Activated naive CD4-positive, alpha-beta T cell treated with anti-CD3 and anti-CD28 coated beads, Interleukin-2, amount 10 ng/mL, durations not matched to agents 7 days and 5 days (primary cell): ENCODE measurements at regions not wholly inside any gene's neighbourhood (a gene's known extent, or its start where the extent isn't known, plus 50 kb on each side); places are given as distances from the start of the nearest gene placed in this dataset.

Experiments used
- CTCF ChIA-PET: fragments of 350-600 bp; sonication (Branson Sonifier 250); formaldehyde crosslinking; loops from one replicate; lab custom pipeline; 2021; ENCODE audit warnings: antibody characterized with exemption; lab: Charles Lee
- DNase-seq: peaks from one replicate; pipeline ENCODE4 v3.0.0-alpha.2; 2020
- H3K27ac Mint-ChIP-seq: one replicate; pipeline ENCODE4 v1.8.0; 2021; ENCODE audit warnings: mild to moderate bottlenecking, moderate library complexity, mixed read lengths
- H3K27me3 Mint-ChIP-seq: one replicate; pipeline ENCODE4 v1.8.0; 2021; ENCODE audit warnings: mild to moderate bottlenecking, mixed read lengths
- H3K36me3 Mint-ChIP-seq: one replicate; pipeline ENCODE4 v1.8.0; 2021; ENCODE audit warnings: mixed read lengths
- H3K4me1 Mint-ChIP-seq: one replicate; pipeline ENCODE4 v1.8.0; 2021; ENCODE audit warnings: mixed read lengths
- H3K4me3 Mint-ChIP-seq: one replicate; pipeline ENCODE4 v1.8.0; 2021; ENCODE audit warnings: mild to moderate bottlenecking, moderate library complexity, mixed read lengths
- H3K9me3 Mint-ChIP-seq: one replicate; pipeline ENCODE4 v1.8.0; 2021; ENCODE audit warnings: mixed read lengths

- Mint-ChIP-seq H3K9me3 (peaks cover 2% of the 10 kb centered on the region), H3K27me3 (peaks cover 10% of the 10 kb centered on the region), H3K4me3 (no peak overlapping the region), H3K36me3 (peaks cover 2% of the 10 kb centered on the region), H3K4me1 (peaks cover 15% of the 10 kb centered on the region), H3K27ac (no peak overlapping the region)
- no peak for DNase-seq
- CTCF ChIA-PET: no interaction called here
Measured at GRCh38 chr2:147450661-147451510, 393.9 kb upstream of the ACVR2A start.

DNA sequence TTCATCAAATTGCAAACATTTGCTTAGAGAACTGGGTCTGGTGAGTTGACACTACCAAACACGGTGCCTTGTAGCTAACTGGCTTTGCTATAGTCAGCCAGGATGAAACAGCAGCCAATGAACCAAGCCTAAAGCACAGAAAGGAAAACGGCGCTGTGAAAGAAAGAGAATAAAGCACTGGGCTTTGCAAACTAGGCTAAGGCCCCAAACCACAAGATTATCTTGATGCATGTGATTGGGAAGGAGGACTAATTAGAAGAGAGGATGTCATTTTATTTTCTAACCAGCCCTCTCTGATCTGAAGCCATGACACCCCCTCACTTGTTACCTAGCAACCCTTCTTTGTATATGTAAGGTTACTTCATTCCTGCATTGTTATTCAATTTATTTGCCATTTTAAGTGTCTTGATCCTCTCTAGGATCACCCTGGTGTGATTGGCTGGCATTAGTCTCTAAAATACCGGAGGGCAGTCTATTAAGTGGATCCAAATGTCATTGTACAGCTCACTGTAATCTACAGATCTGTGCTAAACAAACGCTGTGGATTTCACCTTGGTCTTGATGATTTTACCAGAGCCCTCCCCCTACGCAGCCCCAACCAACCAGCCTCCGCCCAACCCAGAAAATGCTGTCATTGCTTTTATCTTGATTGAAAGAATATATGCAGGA, 395.4 kb upstream of the ACVR2A start:
- Mint-ChIP-seq H3K4me1 (peaks cover 15% of the 10 kb centered on the region), H3K27me3 (peaks cover 10% of the 10 kb centered on the region), H3K36me3 (peaks cover 2% of the 10 kb centered on the region), H3K27ac (no peak overlapping the region), H3K4me3 (no peak overlapping the region), H3K9me3 (peaks cover 5% of the 10 kb centered on the region)
- CTCF ChIA-PET: no interaction called here
- no peak for DNase-seq

DNA sequence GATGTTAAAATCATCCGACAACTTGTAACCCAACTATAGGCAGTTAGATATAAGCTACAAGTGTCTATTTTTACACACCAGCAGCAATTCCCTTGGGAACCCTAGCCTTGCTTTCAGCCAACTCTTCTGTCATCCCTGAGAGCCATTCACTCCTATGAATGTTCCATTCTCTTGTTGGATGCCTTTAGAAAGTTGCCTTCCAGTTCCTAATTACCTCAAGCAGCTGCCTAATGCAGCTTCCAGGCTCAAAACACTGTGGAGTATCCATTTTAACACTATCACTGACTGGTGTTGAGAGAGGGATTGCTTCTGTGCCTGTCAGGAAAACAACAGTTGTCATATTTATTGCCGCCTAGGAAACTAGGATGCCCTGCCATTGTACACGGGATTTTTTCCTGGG, 402.0 kb upstream of the ACVR2A start:
- CTCF ChIA-PET: no interaction called here
- no peak overlapping the region for H3K27ac Mint-ChIP-seq
- DNase-seq: no peak
- H3K27me3 Mint-ChIP-seq: no peaks in the 10 kb centered on the region
- H3K4me1 Mint-ChIP-seq: no peaks in the 10 kb centered on the region
- peaks cover 10% of the 10 kb centered on the region for H3K9me3 Mint-ChIP-seq
- H3K4me3 Mint-ChIP-seq: no peak overlapping the region
- no peaks in the 10 kb centered on the region for H3K36me3 Mint-ChIP-seq

DNA sequence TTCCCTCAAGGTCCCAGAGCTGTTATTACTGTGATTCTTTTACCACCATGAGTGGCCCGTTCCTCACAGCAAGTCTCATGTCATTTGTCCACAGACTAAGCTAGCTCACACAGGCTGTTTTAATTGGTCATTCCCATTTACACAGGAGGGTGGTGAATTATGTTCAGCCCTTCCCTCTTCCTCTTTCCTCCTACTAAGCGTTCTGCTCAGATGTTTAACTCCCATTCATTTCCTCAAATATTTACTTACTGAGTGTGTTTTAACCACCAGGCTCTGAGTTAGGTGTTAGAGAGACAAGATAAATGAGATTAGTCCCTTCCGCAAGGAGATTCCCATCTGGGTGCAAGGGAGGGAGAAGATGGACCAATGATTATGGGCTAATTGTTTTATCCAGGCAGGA, 403.6 kb upstream of the ACVR2A start:
- peaks cover 2% of the 10 kb centered on the region for H3K4me1 Mint-ChIP-seq
- no peaks in the 10 kb centered on the region for H3K36me3 Mint-ChIP-seq
- CTCF ChIA-PET: no interaction called here
- no peak for DNase-seq
- H3K27ac Mint-ChIP-seq: no peak overlapping the region
- no peaks in the 10 kb centered on the region for H3K27me3 Mint-ChIP-seq
- peaks cover 10% of the 10 kb centered on the region for H3K9me3 Mint-ChIP-seq
- H3K4me3 Mint-ChIP-seq: no peak overlapping the region

DNA sequence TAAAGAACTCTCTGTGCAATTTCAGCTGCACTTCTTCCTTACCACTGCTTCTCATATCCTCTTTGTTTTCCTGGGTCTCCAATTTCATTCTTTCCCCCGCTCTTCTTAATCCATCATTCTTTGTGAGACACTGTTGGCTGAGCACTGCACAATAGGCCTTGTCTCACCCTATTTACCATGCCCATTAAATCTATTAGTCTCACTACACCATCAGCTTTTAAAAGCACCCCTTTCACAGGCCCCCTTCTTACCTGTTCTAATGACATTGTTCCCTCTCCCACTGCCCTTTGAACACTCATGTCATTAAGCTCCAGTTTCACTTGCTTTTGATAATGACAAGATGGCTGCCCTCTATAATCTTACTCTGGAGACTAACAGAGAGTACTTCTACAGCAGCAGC, 404.1 kb upstream of the ACVR2A start:
- H3K27me3 Mint-ChIP-seq: no peaks in the 10 kb centered on the region

GRCh38 chr2:147439986-147440385, 404.8 kb upstream of the ACVR2A start:
- Mint-ChIP-seq H3K9me3 (peaks cover 4% of the 10 kb centered on the region), H3K27ac (no peak overlapping the region), H3K27me3 (no peaks in the 10 kb centered on the region), H3K4me1 (peaks cover 2% of the 10 kb centered on the region), H3K36me3 (no peaks in the 10 kb centered on the region), H3K4me3 (no peak overlapping the region)
- CTCF ChIA-PET: no interaction called here
- no peak for DNase-seq

More for the DNA sequence above, 404.1 kb upstream of the ACVR2A start:
- H3K4me1 Mint-ChIP-seq: peaks cover 2% of the 10 kb centered on the region
- H3K36me3 Mint-ChIP-seq: no peaks in the 10 kb centered on the region
- peaks cover 7% of the 10 kb centered on the region for H3K9me3 Mint-ChIP-seq
- H3K4me3 Mint-ChIP-seq: no peak overlapping the region
- no peak for DNase-seq
- H3K27ac Mint-ChIP-seq: no peak overlapping the region
- CTCF ChIA-PET: no interaction called here

DNA sequence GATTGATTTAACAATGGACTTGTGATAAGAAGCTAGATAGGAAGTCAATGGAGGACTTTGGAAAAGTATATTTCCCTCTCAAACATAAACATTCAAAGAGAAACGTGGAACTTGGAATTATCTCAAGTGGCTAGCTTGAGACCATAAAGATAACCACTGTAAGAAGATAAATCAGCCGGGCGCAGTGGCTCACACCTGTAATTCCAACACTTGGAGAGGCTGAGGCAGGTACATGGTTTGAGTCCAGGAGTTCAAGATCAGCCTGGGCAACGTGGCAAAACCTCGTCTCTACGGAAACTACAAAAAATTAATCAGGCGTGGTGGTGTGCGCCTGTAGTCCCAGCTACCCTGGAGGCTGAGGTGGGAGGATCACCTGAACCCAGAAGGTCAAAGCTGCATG, 405.9 kb upstream of the ACVR2A start:
- no peak overlapping the region for H3K27ac Mint-ChIP-seq
- CTCF ChIA-PET: no interaction called here
- no peak overlapping the region for H3K4me3 Mint-ChIP-seq
- peaks cover 4% of the 10 kb centered on the region for H3K9me3 Mint-ChIP-seq
- H3K27me3 Mint-ChIP-seq: no peaks in the 10 kb centered on the region
- no peak for DNase-seq
- no peaks in the 10 kb centered on the region for H3K36me3 Mint-ChIP-seq
- H3K4me1 Mint-ChIP-seq: peaks cover 2% of the 10 kb centered on the region

DNA sequence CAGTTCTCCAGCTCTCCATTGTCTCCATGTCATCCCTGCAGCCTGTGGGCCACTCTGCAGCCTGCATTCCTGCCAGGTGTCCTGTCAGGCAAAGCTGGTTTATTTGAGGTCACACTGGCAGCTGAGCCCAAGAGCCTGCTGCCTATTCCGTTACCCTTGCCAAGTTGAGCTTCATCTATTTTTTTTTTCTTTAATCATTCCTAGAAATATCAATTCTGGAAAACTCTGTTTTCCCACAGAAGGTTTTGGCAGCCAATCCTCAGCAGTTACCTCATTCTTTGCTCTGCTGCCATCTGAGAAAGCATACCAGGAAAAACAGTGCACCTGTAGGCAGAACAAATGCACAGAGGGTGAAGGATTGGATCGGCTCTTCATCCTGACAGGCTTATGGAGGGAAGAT, 411.0 kb upstream of the ACVR2A start:
- peaks cover 1% of the 10 kb centered on the region for H3K36me3 Mint-ChIP-seq
- peaks cover 4% of the 10 kb centered on the region for H3K4me1 Mint-ChIP-seq
- H3K27ac Mint-ChIP-seq: no peak overlapping the region
- CTCF ChIA-PET: no interaction called here
- no peaks in the 10 kb centered on the region for H3K27me3 Mint-ChIP-seq
- no peak for DNase-seq
- no peak overlapping the region for H3K4me3 Mint-ChIP-seq
- peaks cover 2% of the 10 kb centered on the region for H3K9me3 Mint-ChIP-seq

DNA sequence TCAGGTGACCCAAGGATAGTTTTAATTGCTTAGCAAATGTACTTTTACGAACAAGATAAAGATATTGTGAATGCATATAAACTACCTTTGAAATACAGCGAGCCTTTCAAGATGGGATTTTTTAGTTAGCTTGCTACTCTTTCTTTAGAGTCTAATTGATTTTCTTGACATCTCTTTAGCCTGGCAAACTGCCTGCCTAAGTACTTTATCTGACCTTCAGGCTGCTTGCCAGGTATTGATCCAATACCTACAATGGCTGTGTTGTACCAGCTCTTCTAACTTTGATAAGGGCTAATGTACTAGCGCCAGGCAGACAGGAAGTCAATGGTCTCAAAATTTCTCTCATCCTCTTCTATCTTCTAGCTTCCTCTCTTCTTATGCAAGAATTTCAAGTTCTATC, 414.4 kb upstream of the ACVR2A start:
- Mint-ChIP-seq H3K36me3 (peaks cover 1% of the 10 kb centered on the region), H3K4me1 (peaks cover 2% of the 10 kb centered on the region), H3K9me3 (peaks cover 2% of the 10 kb centered on the region), H3K4me3 (no peak overlapping the region), H3K27me3 (no peaks in the 10 kb centered on the region), H3K27ac (no peak overlapping the region)
- no peak for DNase-seq
- CTCF ChIA-PET: interaction anchor here (0.6 kb wide), 1 partner anchor 365 kb away, joined by 3 read pairs; no protein-coding TSS in a partner anchor

GRCh38 chr2:147428120-147428747, 416.6 kb upstream of the ACVR2A start:
- Mint-ChIP-seq H3K27me3 (no peaks in the 10 kb centered on the region), H3K4me1 (peaks cover 2% of the 10 kb centered on the region), H3K4me3 (no peak overlapping the region), H3K9me3 (peaks cover 2% of the 10 kb centered on the region), H3K36me3 (peaks cover 1% of the 10 kb centered on the region), H3K27ac (no peak overlapping the region)
- CTCF ChIA-PET: interaction anchor here (0.6 kb wide), 1 partner anchor 769 kb away, joined by 3 read pairs; no protein-coding TSS in a partner anchor
- DNase-seq: no peak

- Mint-ChIP-seq H3K4me1 (peaks cover 4% of the 10 kb centered on the region), H3K4me3 (no peak overlapping the region), H3K9me3 (peaks cover 2% of the 10 kb centered on the region), H3K27me3 (no peaks in the 10 kb centered on the region), H3K27ac (no peak overlapping the region), H3K36me3 (peaks cover 2% of the 10 kb centered on the region)
- CTCF ChIA-PET: interaction anchor here (2.3 kb wide), 1 partner anchor 10 kb away, joined by 8 read pairs; no protein-coding TSS in a partner anchor
- DNase-seq: no peak
Measured at GRCh38 chr2:147425437-147426029, 419.3 kb upstream of the ACVR2A start.

- H3K4me1 Mint-ChIP-seq: peaks cover 4% of the 10 kb centered on the region
- H3K4me3 Mint-ChIP-seq: no peak overlapping the region
- H3K9me3 Mint-ChIP-seq: peaks cover 2% of the 10 kb centered on the region
- DNase-seq: no peak
- CTCF ChIA-PET: no interaction called here
- H3K36me3 Mint-ChIP-seq: peaks cover 2% of the 10 kb centered on the region
- no peak overlapping the region for H3K27ac Mint-ChIP-seq
- H3K27me3 Mint-ChIP-seq: no peaks in the 10 kb centered on the region
Measured at GRCh38 chr2:147424766-147425165, 420.1 kb upstream of the ACVR2A start.

DNA sequence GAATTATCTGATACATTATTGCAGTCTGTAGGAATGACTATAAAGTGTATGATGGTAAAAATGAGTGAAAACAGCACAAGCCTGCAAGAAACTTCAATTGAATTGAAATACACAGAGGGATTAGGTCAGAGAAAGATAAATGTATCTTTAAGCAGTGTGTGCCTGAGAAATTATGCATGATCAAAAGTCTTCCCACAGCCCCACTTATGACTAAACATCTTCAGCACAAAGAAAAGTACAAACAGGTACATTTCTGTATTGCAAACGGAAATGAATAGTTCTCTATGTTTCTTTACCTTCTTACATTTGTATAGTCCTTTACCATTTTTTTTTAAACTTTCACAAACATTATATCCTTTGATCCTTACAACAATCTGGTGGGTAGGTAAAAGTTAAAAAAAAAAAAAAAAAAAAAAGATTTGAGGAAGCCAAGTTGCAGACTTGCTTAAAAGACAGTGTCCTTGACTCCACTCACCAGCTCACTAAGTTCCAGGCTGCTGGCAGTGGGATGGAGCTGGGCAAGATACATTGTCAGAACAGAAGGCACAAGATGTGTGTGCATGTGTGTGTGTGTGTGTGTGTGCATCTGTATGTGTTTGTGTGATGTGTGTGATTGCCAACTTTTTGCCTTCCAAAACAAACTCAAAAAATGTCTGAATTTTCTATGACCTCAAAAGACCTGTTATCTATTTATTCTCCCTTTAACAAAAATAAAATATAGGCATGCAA, 423.7 kb upstream of the ACVR2A start:
- H3K36me3 Mint-ChIP-seq: peaks cover 2% of the 10 kb centered on the region
- no peak overlapping the region for H3K4me3 Mint-ChIP-seq
- peak overlapping the region; percentile 12 for H3K27ac Mint-ChIP-seq
- peaks cover 2% of the 10 kb centered on the region for H3K9me3 Mint-ChIP-seq
- peaks cover 4% of the 10 kb centered on the region for H3K4me1 Mint-ChIP-seq
- DNase-seq: no peak
- CTCF ChIA-PET: no interaction called here
- H3K27me3 Mint-ChIP-seq: no peaks in the 10 kb centered on the region

DNA sequence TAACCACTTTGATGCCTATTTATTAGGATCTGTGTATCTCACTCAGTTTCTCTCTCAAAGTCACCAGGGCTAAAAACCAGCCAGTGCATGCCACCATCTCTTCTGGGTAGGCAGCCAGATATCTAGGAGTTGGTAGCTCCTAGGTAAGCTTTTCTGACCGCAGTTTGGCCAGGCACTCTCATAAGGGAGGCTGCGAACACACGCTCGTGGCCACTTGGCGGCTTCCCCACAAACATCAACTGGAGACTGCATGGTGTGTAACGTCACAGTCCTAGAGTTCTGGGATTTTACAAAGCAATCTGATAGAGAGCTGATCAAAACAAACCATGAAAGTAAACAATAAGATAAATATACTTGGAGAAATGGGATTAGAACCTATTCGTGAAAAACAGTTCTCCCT, 424.3 kb upstream of the ACVR2A start:
- Mint-ChIP-seq H3K27ac (no peak overlapping the region), H3K4me3 (no peak overlapping the region), H3K36me3 (peaks cover 2% of the 10 kb centered on the region), H3K9me3 (peaks cover 2% of the 10 kb centered on the region), H3K27me3 (no peaks in the 10 kb centered on the region), H3K4me1 (peaks cover 4% of the 10 kb centered on the region)
- CTCF ChIA-PET: no interaction called here
- DNase-seq: no peak
